CD4-positive, alpha-beta T cell treated with Interleukin-17A for 4 hours (primary cell): ENCODE measurements at regions not wholly inside any gene's neighbourhood (a gene's known extent, or its start where the extent isn't known, plus 50 kb on each side); places are given as distances from the start of the nearest gene placed in this dataset.

ENCODE experiments used
- DNase-seq: peaks from one replicate; pipeline ENCODE4 v3.0.0-alpha.2; 2020; ENCODE audit warnings: mixed read lengths

DNA sequence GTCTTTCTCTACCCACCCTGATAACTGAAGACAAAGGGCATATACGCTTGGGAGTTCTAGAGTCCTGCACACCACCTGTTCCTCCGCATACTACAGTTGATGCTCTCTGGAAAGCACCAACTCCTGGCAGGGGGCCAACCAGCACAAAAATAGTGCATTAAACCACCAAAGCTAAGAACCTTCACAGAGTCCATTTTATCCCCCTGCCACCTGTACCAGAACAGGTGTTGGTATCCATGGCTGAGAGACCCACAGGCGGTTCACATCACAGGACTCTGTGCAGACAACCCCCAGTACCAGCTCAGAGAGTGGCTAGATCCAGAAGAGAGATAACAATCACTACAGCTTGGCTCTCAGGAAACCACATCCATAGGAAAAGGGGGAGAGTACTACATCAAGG, 114.4 kb upstream of the POU1F1 start:
- no peak for DNase-seq

GRCh38 chr3:87390353-87390752, 114.0 kb upstream of the POU1F1 start:
- DNase-seq = no peak

GRCh38 chr3:87375231-87375682, 98.9 kb upstream of the POU1F1 start:
- no peak for DNase-seq

GRCh38 chr3:87370007-87370406, 93.6 kb upstream of the POU1F1 start:
- no peak for DNase-seq

DNA sequence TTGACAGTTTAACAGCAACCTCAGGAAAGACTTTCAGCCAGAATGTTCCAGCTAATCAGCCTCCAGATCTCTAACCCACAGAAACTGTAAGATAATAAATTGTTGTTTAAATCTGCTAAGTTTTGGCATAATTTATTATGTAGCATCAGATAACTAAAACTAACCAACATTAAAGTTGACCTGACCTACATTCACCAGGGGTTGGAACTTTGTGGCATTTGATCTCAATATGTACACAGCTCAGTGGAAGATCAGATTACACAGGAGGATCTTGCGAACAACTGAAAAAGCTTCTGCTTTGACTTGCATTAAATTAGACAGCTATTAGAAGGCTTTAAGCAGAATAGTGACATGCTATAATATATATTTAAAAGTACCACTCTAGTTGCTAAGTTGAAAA, 91.4 kb upstream of the POU1F1 start:
- DNase-seq = no peak

DNA sequence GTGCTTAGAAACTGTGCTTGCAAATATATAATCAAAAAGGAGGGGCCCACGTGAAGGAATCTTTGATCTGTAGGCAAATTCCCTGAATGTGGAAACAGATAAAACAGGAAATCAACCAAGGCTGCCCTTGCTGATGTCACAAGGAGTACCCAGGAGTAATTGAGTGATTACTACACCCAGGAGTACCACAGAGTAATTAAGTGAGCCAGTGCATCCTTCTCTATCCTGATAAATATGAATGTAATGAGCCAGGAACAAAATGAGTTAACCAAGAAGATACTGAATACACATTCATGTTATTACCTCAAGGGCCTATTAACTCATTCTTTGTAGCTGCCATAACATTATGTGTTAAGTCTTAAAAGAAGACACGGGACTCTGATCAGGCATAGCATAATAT, 87.3 kb upstream of the POU1F1 start:
- no peak for DNase-seq

DNA sequence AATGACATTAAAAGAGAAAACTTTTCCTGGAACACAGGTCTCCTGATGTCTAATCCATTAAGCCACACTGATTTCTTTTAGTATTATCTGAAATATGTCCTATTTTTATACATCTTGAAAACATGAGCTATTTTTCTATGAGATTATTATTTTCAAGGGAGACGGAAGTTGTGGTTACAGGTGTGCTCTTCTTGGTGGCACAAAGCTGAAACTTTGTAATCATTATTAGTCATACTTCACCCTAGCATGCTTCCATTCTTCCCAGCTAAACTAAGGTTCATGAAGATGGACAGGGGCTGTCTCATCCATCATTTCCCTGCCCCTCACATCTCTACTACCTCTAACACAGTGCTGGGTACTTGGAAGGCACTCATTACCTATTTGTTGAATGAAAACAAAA, 85.6 kb upstream of the POU1F1 start:
- no peak for DNase-seq

DNA sequence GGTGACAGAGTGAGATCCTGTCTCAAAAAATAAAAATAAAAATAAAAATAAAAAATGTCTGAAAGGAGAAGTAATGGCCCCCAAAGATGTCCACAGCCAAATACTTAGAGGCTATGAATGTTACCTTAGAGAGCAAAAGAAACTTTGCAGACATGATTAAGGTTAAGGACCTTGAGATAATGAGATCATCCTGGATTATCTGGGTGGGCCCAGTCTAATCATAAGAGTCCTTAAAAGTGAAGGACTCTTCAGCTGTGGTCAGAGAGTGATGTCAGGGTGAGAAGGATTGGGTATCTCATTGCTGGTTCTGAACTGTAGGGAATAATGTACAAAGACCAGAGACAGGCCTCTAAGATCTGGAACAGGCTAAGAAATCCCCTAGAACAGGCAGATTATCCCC, 84.9 kb upstream of the POU1F1 start:
- no peak for DNase-seq

GRCh38 chr3:87359826-87360225, 83.4 kb upstream of the POU1F1 start:
- DNase-seq = no peak

DNA sequence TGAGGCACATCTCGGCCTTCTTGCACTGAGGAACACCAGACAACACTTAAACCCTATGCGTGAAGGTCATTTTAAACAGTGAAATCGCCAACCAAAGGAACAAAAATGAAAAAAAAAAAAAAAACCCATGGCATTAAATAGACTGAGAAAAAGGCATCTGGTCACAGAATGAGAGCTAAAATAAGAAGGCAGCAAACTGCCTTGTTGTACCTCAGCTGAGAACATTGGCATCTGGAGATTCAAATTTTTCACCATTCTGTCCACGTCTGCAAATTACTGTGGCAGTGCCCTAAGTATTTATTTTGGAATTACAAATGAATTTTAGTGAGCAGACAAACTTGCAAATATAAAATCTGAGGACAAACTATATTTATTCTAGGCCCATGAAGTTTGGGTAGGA, 82.6 kb upstream of the POU1F1 start:
- DNase-seq = no peak

GRCh38 chr3:87358066-87358465, 81.7 kb upstream of the POU1F1 start:
- no peak for DNase-seq

DNA sequence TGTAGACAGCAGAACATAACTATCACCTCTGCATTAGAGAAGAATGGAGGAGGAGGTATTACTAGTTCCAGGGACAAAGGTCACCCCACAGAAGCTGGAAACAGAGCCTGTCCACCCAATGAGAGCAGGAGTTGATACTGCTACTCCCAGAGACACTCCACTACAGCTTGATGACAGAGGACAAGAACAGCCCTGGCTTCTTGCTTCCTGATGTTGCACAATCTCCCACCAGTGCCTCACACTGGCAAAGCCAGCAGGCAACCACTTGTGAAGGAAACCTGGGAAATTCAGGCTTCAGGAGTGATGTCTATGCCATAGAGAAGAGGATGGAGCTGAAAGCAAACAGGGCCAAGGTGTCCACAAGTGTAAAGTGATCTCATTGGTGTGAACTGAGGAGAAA, 78.0 kb upstream of the POU1F1 start:
- DNase-seq = no peak

DNA sequence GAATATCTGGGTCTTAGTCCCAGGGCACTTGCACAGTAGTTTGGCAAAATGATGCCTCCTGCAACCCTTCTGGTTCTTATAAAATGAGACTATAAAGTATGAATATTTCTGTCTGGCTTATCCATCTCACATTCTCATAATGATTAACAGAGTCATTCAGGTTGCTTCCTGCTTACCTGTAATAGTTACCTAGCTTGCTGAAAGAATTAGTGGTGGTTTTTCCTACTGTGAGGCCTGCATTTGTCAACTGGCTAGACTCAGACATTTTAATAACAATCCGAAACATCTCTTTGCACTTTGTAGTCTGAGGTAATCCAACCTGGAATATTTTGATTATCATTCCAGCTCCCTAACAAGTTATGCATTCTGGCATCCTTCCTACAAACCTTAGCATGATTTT, 75.6 kb upstream of the POU1F1 start:
- DNase-seq = no peak

DNA sequence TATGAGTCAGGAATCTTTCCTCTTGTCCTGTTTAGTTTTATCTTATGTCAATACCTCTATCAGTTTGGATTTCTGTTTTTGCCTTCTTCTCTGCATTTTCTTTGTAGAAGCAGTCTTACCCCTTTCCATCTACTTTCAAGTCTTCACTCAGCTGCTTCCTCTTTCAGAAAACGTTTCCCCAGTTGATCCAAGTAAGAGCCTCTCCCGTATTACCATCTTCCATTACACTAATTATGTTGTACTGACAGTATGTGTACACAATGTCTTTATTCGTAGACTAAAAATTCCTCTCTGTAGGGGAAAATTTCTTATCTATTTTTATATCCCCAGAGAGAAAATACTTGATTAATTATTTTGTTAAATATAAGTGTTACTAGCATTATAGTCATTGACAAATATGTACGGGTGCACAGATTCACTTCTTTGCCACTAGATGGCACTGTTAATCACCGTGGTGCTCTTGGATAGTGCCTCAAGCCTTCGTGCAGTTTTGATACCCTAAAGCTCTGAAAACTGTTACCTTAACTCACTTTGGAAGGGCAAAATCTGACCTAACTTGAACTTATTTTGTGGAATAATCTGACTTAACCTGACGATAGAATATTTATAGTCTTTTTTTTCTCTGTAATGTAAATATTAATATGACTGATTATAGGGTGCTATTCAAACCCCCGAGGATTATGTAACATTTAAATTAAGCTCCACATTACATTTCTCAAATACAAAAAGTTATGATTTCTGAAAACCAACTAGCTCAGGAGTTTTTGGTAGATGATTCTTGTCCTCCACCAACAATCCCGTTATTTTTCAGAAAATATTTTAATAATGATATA, 74.2 kb upstream of the POU1F1 start:
- peak; percentile 22 for DNase-seq

GRCh38 chr3:87349833-87350232, 73.4 kb upstream of the POU1F1 start:
- DNase-seq = no peak

GRCh38 chr3:87336761-87337160, 60.4 kb upstream of the POU1F1 start:
- DNase-seq = no peak

DNA sequence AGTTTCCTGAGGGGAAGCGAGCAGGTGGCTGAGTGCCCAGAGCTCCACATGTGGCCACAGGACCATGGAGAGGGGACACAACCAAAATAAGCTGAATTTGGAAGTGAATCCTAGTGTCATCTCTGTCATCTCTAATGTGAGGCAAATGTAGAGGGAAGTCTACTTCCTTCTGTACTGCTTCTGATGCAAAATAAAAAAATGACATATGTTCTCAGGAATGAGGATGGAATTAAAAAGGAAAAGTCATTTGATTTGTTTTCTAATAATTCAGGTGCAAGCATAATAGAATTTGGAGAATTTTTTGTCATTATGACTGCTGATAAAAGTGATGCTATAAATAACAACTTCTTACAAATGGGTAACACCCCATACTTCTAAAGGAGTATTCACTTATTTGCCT, 59.5 kb upstream of the POU1F1 start:
- DNase-seq = no peak

- DNase-seq = no peak
Measured at GRCh38 chr3:87333393-87333892, 57.1 kb upstream of the POU1F1 start.

DNA sequence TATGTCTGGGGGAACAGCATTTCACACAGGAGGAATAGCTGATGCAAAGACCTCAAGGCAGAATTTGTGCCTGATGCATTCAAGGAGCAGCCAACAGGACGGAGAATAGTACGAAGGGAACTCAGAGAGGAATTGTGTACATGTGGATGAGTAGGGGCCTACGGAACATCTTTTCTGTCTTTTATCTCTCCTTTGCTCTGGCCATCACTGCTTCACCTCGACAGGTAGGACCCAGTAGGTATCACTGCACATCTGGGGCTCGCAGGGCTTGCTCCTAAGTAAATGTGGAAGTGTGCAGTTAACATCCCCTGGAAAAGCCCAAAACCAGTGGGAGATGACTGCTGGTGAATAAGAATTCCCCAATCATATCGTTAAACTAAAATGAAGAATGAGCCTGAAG, 56.4 kb upstream of the POU1F1 start:
- no peak for DNase-seq

GRCh38 chr3:87329065-87329464, 52.7 kb upstream of the POU1F1 start:
- no peak for DNase-seq
